Ishikawa (cell line): ENCODE measurements at regions not wholly inside any gene's neighbourhood (a gene's known extent, or its start where the extent isn't known, plus 50 kb on each side); places are given as distances from the start of the nearest gene placed in this dataset.

Experiments used
- CEBPB ChIP-seq: IDR thresholded peaks from 2 replicates; pipeline ENCODE4 v1.6.1; 2012
- CREB1 ChIP-seq: IDR thresholded peaks from 2 replicates; pipeline ENCODE4 v1.6.1; 2012; ENCODE audit warnings: low read depth
- EGR1 ChIP-seq: IDR thresholded peaks from 2 replicates; pipeline ENCODE4 v1.6.1; 2012
- EP300 ChIP-seq: IDR thresholded peaks from 2 replicates; pipeline ENCODE4 v1.6.1; 2012; ENCODE audit warnings: borderline replicate concordance
- FOXM1 ChIP-seq: IDR thresholded peaks from 2 replicates; pipeline ENCODE4 v1.6.1; 2012; ENCODE audit warnings: low read depth, borderline replicate concordance
- MAX ChIP-seq: IDR thresholded peaks from 2 replicates; pipeline ENCODE4 v1.6.1; 2012
- NFIC ChIP-seq: IDR thresholded peaks from 2 replicates; pipeline ENCODE4 v1.6.1; 2012
- RAD21 ChIP-seq: IDR thresholded peaks from 2 replicates; pipeline ENCODE4 v1.6.1; 2012; ENCODE audit warnings: low read depth
- TAF1 ChIP-seq: IDR thresholded peaks from 2 replicates; pipeline ENCODE4 v1.6.1; 2012; ENCODE audit warnings: low read depth, mild to moderate bottlenecking
- TCF12 ChIP-seq: IDR thresholded peaks from 2 replicates; pipeline ENCODE4 v1.6.1; 2012; ENCODE audit warnings: low read depth
- TEAD4 ChIP-seq: IDR thresholded peaks from 2 replicates; pipeline ENCODE4 v1.6.1; 2012
- USF1 ChIP-seq: IDR thresholded peaks from 2 replicates; pipeline ENCODE4 v1.6.1; 2012
- YY1 ChIP-seq: IDR thresholded peaks from 2 replicates; pipeline ENCODE4 v1.6.1; 2012; ENCODE audit warnings: low read depth
- ZBTB7A ChIP-seq: IDR thresholded peaks from 2 replicates; pipeline ENCODE4 v1.6.1; 2012; ENCODE audit warnings: low read depth
- TF ChIP-seq, protein P1 (sequence below): IDR thresholded peaks from 2 replicates; pipeline ENCODE4 v1.6.1; 2012; ENCODE audit warnings: low read depth, mild to moderate bottlenecking

DNA sequence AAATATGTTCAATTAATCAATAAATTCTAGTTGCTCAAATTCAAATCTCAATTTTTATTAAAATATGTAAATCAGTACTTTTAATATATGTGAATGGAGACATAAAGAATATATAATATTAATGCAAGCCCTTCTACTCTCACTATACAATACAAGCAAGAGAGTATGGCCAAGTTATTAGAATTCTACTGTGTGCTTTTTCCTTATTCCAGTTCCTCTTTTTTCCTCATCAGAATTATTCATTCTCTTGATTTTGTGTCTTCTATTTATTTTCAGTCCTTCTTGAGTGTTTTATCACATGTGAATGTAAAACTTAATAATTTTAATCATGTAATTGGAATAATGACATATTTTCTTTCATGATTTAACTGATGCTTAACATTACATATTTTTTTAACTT, 276.8 kb downstream of the PCDH20 start:
- TF ChIP-seq MAX = no peak
- TF ChIP-seq ZBTB7A = no peak
- no peak for TF ChIP-seq USF1

DNA sequence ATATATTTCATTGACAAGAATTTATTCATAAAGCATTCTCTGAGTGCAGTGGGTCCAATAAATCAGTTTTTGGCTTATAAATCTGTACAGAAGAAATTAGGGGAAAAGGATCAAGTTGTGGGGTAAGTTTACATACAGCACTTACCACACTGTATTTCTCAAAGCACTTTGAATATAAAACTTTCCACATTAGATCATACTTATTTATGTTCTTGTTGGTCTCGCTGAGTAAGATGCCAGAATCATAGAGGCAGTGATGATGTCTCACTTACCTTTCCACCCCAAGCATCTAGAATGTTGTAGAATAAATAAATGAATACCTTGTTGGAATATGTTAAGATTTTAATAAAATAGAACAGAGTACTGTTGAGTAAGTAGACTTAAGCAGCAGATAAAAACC, 279.1 kb downstream of the PCDH20 start:
- TF ChIP-seq EP300 = no peak
- no peak for TF ChIP-seq RAD21
- no peak for TF ChIP-seq NFIC
- no peak for TF ChIP-seq MAX
- no peak for TF ChIP-seq EGR1
- no peak for TF ChIP-seq ZBTB7A
- TF ChIP-seq TCF12 = no peak
- no peak for TF ChIP-seq YY1
- no peak for TF ChIP-seq TEAD4
- TF ChIP-seq CEBPB = no peak
- TF ChIP-seq, protein P1, sequence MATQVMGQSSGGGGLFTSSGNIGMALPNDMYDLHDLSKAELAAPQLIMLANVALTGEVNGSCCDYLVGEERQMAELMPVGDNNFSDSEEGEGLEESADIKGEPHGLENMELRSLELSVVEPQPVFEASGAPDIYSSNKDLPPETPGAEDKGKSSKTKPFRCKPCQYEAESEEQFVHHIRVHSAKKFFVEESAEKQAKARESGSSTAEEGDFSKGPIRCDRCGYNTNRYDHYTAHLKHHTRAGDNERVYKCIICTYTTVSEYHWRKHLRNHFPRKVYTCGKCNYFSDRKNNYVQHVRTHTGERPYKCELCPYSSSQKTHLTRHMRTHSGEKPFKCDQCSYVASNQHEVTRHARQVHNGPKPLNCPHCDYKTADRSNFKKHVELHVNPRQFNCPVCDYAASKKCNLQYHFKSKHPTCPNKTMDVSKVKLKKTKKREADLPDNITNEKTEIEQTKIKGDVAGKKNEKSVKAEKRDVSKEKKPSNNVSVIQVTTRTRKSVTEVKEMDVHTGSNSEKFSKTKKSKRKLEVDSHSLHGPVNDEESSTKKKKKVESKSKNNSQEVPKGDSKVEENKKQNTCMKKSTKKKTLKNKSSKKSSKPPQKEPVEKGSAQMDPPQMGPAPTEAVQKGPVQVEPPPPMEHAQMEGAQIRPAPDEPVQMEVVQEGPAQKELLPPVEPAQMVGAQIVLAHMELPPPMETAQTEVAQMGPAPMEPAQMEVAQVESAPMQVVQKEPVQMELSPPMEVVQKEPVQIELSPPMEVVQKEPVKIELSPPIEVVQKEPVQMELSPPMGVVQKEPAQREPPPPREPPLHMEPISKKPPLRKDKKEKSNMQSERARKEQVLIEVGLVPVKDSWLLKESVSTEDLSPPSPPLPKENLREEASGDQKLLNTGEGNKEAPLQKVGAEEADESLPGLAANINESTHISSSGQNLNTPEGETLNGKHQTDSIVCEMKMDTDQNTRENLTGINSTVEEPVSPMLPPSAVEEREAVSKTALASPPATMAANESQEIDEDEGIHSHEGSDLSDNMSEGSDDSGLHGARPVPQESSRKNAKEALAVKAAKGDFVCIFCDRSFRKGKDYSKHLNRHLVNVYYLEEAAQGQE = no peak
- no peak for TF ChIP-seq FOXM1
- TF ChIP-seq TAF1 = no peak
- TF ChIP-seq CREB1 = no peak
- no peak for TF ChIP-seq USF1

DNA sequence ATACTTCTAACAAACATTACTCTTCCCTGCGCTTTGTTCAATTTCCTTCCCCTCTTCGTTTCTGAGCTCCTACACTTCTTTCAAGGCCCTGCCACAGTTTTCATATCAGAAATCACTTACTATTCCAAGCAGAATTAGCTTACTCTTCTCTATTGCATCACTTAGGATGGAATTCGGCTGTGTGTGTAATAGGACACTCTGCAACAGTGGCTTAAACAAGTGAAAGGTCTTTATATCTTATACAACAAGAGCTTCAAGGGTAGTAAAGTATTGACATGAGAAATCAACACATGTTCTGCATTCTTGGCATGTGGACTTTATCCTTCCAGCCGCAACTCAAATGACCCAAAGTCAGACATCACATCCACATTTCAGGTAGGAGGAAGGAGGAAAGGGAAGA, 279.6 kb downstream of the PCDH20 start:
- TF ChIP-seq EGR1 (no peak), FOXM1 (no peak), TAF1 (no peak), TEAD4 (no peak), NFIC (no peak), CEBPB (no peak), ZBTB7A (no peak), CREB1 (no peak), USF1 (no peak), RAD21 (no peak), EP300 (no peak), TCF12 (no peak), YY1 (no peak), MAX (no peak)
- TF ChIP-seq, protein P1 = no peak

DNA sequence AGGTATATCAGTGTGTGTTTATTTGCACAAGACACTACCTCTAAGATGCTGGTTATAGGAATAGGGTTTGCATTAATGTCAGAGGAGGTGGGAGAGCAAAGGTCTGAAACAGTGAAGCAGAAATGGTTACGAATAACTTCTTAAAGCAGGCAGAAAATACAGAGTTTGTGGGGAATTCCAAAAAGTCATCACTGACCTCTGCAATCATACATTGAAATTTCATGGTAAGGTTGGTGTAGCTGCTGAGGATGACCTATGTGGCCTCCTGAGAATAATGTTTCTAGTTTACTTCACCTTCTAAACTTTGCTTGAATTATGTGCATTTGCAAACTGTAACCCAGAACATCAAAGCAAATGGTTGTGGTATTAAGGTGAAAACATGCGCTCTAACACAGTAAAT, 280.1 kb downstream of the PCDH20 start:
- no peak for TF ChIP-seq YY1
- no peak for TF ChIP-seq EP300
- TF ChIP-seq CEBPB = no peak
- TF ChIP-seq, protein P1 = no peak
- TF ChIP-seq CREB1 = no peak
- no peak for TF ChIP-seq FOXM1
- TF ChIP-seq TCF12 = no peak
- TF ChIP-seq NFIC = no peak
- no peak for TF ChIP-seq MAX
- TF ChIP-seq ZBTB7A = no peak
- TF ChIP-seq EGR1 = no peak
- TF ChIP-seq RAD21 = no peak
- no peak for TF ChIP-seq USF1
- no peak for TF ChIP-seq TAF1
